Amniotic epithelial cell (primary cell): ENCODE measurements at regions not wholly inside any gene's neighbourhood (a gene's known extent, or its start where the extent isn't known, plus 50 kb on each side); places are given as distances from the start of the nearest gene placed in this dataset.

Experiments
- DNase-seq: peaks from one replicate; pipeline ENCODE4 v3.0.0-alpha.2; 2010; ENCODE audit warnings: low read depth

GRCh38 chr2:172361840-172362239 lies 65.5 kb upstream of the ITGA6 start:
- no peak for DNase-seq

GRCh38 chr2:172364261-172364660 lies 63.1 kb upstream of the ITGA6 start:
- no peak for DNase-seq

- DNase-seq, result no peak
Measured at GRCh38 chr2:172366596-172367150, 60.7 kb upstream of the ITGA6 start.

- DNase-seq, result no peak
Measured at GRCh38 chr2:172370821-172371455, 56.4 kb upstream of the ITGA6 start.

- DNase-seq, result no peak
Measured at GRCh38 chr2:172372436-172372835, 55.0 kb upstream of the ITGA6 start.

GRCh38 chr2:172373076-172373475 lies 54.3 kb upstream of the ITGA6 start:
- no peak for DNase-seq

GRCh38 chr2:172373766-172374165 lies 53.6 kb upstream of the ITGA6 start:
- no peak for DNase-seq

GRCh38 chr2:172374318-172375240 lies 52.8 kb upstream of the ITGA6 start:
- no peak for DNase-seq

GRCh38 chr2:172375251-172375650 lies 52.1 kb upstream of the ITGA6 start:
- DNase-seq, result no peak

GRCh38 chr2:172376016-172376415 lies 51.4 kb upstream of the ITGA6 start:
- DNase-seq, result no peak

GRCh38 chr2:172376505-172377125 lies 50.8 kb upstream of the ITGA6 start:
- no peak for DNase-seq

GRCh38 chr2:172377408-172377807 lies 50.0 kb upstream of the ITGA6 start:
- no peak for DNase-seq
